Endothelial cell of umbilical vein (primary cell): ENCODE measurements at regions not wholly inside any gene's neighbourhood (a gene's known extent, or its start where the extent isn't known, plus 50 kb on each side); places are given as distances from the start of the nearest gene placed in this dataset.

ENCODE experiments used
- CTCF ChIP-seq, 2 donors: IDR thresholded peaks; 1 replicate in 1 of 2; 2 replicates in 1 of 2; pipeline ENCODE4 v1.5.1; 2011; ENCODE audit warnings: low read length in 2 of 2, mild to moderate bottlenecking in 2 of 2, moderate library complexity in 2 of 2, control low read depth in 1 of 2, inconsistent platforms in 1 of 2, low read depth in 1 of 2; ENCODE audit not compliant: insufficient read depth in 1 of 2; ENCODE audit errors: extremely low read depth in 1 of 2
- MAX ChIP-seq: IDR thresholded peaks from 2 replicates; pipeline ENCODE4 v1.6.1; 2011; ENCODE audit not compliant: insufficient read depth, insufficient read length
- POLR2A ChIP-seq: IDR thresholded peaks from 2 replicates; pipeline ENCODE4 v1.6.1; 2012; ENCODE audit warnings: low read depth, mild to moderate bottlenecking, control low read depth, low read length

- TF ChIP-seq MAX = no peak
- TF ChIP-seq CTCF (IDR thresholded peaks at IDR 0.05; ENCODE audit: extremely low read depth in 1 of 2, insufficient read depth in 1 of 2, low read depth in 1 of 2, low read length in 2 of 2) = no peak
- TF ChIP-seq POLR2A = no peak
Observed at GRCh38 chr15:62459875-62460274, 294.8 kb upstream of the C2CD4B start.
